Epithelial cell of proximal tubule (primary cell): ENCODE measurements at regions not wholly inside any gene's neighbourhood (a gene's known extent, or its start where the extent isn't known, plus 50 kb on each side); places are given as distances from the start of the nearest gene placed in this dataset.

Source experiments
- DNase-seq: peaks from one replicate; pipeline ENCODE4 v3.0.0-alpha.2; 2011; ENCODE audit warnings: low read depth
- H3K4me3 ChIP-seq: 2 replicates; pipeline ENCODE4 v1.5.1; 2011; ENCODE audit warnings: low read depth, mild to moderate bottlenecking, low read length
- TF ChIP-seq, protein P1 (sequence below): conservative IDR thresholded peaks from 2 replicates; pipeline ENCODE4 v1.5.1; 2012; ENCODE audit warnings: low read depth, mild to moderate bottlenecking, low read length

GRCh38 chr1:229828461-229828860 is 202.4 kb downstream of the URB2 start:
- H3K4me3 ChIP-seq = no peak overlapping the region
- TF ChIP-seq, protein P1, sequence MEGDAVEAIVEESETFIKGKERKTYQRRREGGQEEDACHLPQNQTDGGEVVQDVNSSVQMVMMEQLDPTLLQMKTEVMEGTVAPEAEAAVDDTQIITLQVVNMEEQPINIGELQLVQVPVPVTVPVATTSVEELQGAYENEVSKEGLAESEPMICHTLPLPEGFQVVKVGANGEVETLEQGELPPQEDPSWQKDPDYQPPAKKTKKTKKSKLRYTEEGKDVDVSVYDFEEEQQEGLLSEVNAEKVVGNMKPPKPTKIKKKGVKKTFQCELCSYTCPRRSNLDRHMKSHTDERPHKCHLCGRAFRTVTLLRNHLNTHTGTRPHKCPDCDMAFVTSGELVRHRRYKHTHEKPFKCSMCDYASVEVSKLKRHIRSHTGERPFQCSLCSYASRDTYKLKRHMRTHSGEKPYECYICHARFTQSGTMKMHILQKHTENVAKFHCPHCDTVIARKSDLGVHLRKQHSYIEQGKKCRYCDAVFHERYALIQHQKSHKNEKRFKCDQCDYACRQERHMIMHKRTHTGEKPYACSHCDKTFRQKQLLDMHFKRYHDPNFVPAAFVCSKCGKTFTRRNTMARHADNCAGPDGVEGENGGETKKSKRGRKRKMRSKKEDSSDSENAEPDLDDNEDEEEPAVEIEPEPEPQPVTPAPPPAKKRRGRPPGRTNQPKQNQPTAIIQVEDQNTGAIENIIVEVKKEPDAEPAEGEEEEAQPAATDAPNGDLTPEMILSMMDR = no peak
- DNase-seq = no peak

DNA sequence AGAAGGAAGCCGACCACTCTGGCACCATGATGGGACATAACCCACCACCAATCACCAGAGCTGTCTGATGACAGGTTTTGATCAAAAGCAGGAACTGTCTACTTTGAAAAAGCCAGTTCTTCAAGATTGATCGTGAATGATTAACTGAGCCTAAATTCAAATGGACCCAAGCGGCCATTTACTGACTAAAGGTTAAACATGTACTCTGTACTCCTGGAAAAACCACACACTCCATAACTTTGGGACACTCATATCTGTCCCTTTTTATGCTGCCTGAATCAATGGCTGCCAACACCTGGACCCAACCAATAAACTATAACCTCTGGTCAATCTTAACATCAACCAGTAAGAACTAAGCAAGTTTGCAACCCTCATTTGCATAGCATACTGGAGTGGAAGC is 206.6 kb downstream of the URB2 start:
- no peak for DNase-seq
- TF ChIP-seq, protein P1 = no peak
- H3K4me3 ChIP-seq = no peak overlapping the region

GRCh38 chr1:229834230-229834629 is 208.2 kb downstream of the URB2 start:
- no peak overlapping the region for H3K4me3 ChIP-seq
- no peak for DNase-seq
- TF ChIP-seq, protein P1 = no peak

DNA sequence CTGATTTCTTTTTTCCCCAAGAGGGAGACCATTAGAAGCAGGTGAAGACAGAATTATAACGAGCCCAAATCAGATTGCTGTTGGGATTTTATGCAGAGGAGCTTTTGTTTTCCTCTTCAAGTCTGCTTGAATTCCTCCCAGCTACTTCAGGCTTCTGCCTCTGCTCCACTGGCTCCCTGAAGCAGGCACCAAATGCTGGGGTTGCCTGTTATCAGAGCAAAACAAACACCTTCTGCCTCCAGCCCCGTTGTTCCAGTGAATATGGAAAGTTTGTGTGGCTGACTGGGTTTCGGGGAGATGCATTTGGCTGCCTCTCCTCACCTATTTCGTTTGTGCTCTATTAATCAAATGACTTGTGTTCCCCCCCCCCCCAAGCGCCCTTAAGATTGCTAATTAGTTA is 209.2 kb downstream of the URB2 start:
- TF ChIP-seq, protein P1 = no peak
- H3K4me3 ChIP-seq = no peak overlapping the region
- no peak for DNase-seq

- TF ChIP-seq, protein P1 = no peak
Observed at GRCh38 chr1:229836324-229836723, 210.3 kb downstream of the URB2 start.

DNA sequence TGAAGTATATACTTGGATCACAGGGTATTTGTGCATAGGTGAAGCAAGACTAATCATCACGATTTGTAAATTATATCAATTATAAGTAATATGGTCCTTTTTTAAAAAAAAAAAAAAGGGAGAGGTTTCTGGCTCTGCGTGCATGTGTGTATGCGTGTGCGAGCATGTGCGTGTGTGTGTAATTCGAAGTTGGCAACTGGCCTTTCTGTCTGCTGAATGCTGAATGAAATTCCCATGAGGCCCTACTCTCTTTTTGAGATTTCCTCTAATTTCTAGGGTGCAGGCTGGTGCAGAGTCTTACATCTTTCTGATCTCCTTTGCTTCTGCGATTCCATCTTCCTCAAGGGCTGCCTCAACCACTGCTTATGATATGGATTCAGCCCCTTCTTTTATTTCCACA is 212.2 kb downstream of the URB2 start:
- TF ChIP-seq, protein P1 = no peak
- no peak for DNase-seq
- no peak overlapping the region for H3K4me3 ChIP-seq

More at GRCh38 chr1:229836324-229836723, 210.3 kb downstream of the URB2 start:
- DNase-seq = no peak
- H3K4me3 ChIP-seq = no peak overlapping the region

- TF ChIP-seq, protein P1 = no peak
- DNase-seq = no peak
- H3K4me3 ChIP-seq = no peak overlapping the region
Observed at GRCh38 chr1:229839800-229840199, 213.8 kb downstream of the URB2 start.
